Activated CD4-positive, alpha-beta memory T cell treated with anti-CD3 and anti-CD28 coated beads, Interleukin-2, amount 10 ng/mL, durations not matched to agents 7 days and 5 days (primary cell): ENCODE measurements at regions not wholly inside any gene's neighbourhood (a gene's known extent, or its start where the extent isn't known, plus 50 kb on each side); places are given as distances from the start of the nearest gene placed in this dataset.

Source experiments
- CTCF ChIA-PET: fragments of 350-600 bp; sonication (Branson Sonifier 250); formaldehyde crosslinking; loops from one replicate; lab custom pipeline; 2021; ENCODE audit warnings: antibody characterized with exemption, inconsistent platforms; lab: Charles Lee
- POLR2A ChIA-PET: fragments of 350-600 bp; sonication (Branson Sonifier 250); formaldehyde crosslinking; loops from one replicate; lab custom pipeline; 2021; ENCODE audit warnings: antibody characterized with exemption; lab: Charles Lee
- DNase-seq: peaks from one replicate; pipeline ENCODE4 v3.0.0-alpha.2; 2020
- H3K27ac Mint-ChIP-seq: one replicate; pipeline ENCODE4 v1.8.0; 2021; ENCODE audit warnings: mild to moderate bottlenecking, mixed read lengths
- H3K27me3 Mint-ChIP-seq: one replicate; pipeline ENCODE4 v1.8.0; 2021; ENCODE audit warnings: mixed read lengths
- H3K36me3 Mint-ChIP-seq: one replicate; pipeline ENCODE4 v1.8.0; 2021; ENCODE audit warnings: low read depth, mixed read lengths
- H3K4me1 Mint-ChIP-seq: one replicate; pipeline ENCODE4 v1.8.0; 2021; ENCODE audit warnings: mixed read lengths
- H3K4me3 Mint-ChIP-seq: one replicate; pipeline ENCODE4 v1.8.0; 2021; ENCODE audit warnings: mild to moderate bottlenecking, mixed read lengths
- H3K9me3 Mint-ChIP-seq: one replicate; pipeline ENCODE4 v1.8.0; 2021; ENCODE audit warnings: mixed read lengths

GRCh38 chr15:35885870-35886269, 339.9 kb upstream of the DPH6 start:
- no peak for DNase-seq
- Mint-ChIP-seq H3K27ac (no peak overlapping the region), H3K4me1 (no peaks in the 10 kb centered on the region), H3K36me3 (no peaks in the 10 kb centered on the region), H3K9me3 (no peaks in the 10 kb centered on the region), H3K27me3 (no peaks in the 10 kb centered on the region), H3K4me3 (no peak overlapping the region)
- CTCF ChIA-PET = no interaction called here
- POLR2A ChIA-PET = no interaction called here

- no peak for DNase-seq
- Mint-ChIP-seq H3K9me3 (no peaks in the 10 kb centered on the region), H3K4me3 (no peak overlapping the region), H3K36me3 (no peaks in the 10 kb centered on the region), H3K27ac (no peak overlapping the region), H3K4me1 (no peaks in the 10 kb centered on the region), H3K27me3 (no peaks in the 10 kb centered on the region)
- POLR2A ChIA-PET = no interaction called here
- CTCF ChIA-PET = no interaction called here
Observed at GRCh38 chr15:35886765-35887164, 340.8 kb upstream of the DPH6 start.

- POLR2A ChIA-PET = no interaction called here
- Mint-ChIP-seq H3K27ac (no peak overlapping the region), H3K36me3 (no peaks in the 10 kb centered on the region), H3K4me3 (no peak overlapping the region), H3K4me1 (no peaks in the 10 kb centered on the region), H3K27me3 (no peaks in the 10 kb centered on the region), H3K9me3 (no peaks in the 10 kb centered on the region)
- DNase-seq = no peak
- CTCF ChIA-PET = no interaction called here
Observed at GRCh38 chr15:35888815-35889214, 342.9 kb upstream of the DPH6 start.

- Mint-ChIP-seq H3K27ac (no peak overlapping the region), H3K27me3 (no peaks in the 10 kb centered on the region), H3K4me3 (no peak overlapping the region), H3K9me3 (no peaks in the 10 kb centered on the region), H3K36me3 (no peaks in the 10 kb centered on the region), H3K4me1 (no peaks in the 10 kb centered on the region)
- DNase-seq = no peak
- ChIA-PET POLR2A (no interaction called here), CTCF (no interaction called here)
Observed at GRCh38 chr15:35907511-35907910, 361.5 kb upstream of the DPH6 start.

- ChIA-PET POLR2A (no interaction called here), CTCF (no interaction called here)
- DNase-seq = no peak
- Mint-ChIP-seq H3K27ac (no peak overlapping the region), H3K27me3 (no peaks in the 10 kb centered on the region), H3K4me3 (no peak overlapping the region), H3K9me3 (no peaks in the 10 kb centered on the region), H3K4me1 (no peaks in the 10 kb centered on the region), H3K36me3 (no peaks in the 10 kb centered on the region)
Observed at GRCh38 chr15:35909414-35909813, 363.4 kb upstream of the DPH6 start.

- H3K27me3 Mint-ChIP-seq = no peaks in the 10 kb centered on the region
- ChIA-PET POLR2A (no interaction called here), CTCF (no interaction called here)
- no peak for DNase-seq
- no peak overlapping the region for H3K4me3 Mint-ChIP-seq
- no peaks in the 10 kb centered on the region for H3K9me3 Mint-ChIP-seq
- no peak overlapping the region for H3K27ac Mint-ChIP-seq
- H3K36me3 Mint-ChIP-seq = no peaks in the 10 kb centered on the region
- H3K4me1 Mint-ChIP-seq = no peaks in the 10 kb centered on the region
Observed at GRCh38 chr15:35910227-35910626, 364.3 kb upstream of the DPH6 start.

- no peaks in the 10 kb centered on the region for H3K9me3 Mint-ChIP-seq
- H3K4me1 Mint-ChIP-seq = no peaks in the 10 kb centered on the region
- H3K36me3 Mint-ChIP-seq = no peaks in the 10 kb centered on the region
- CTCF ChIA-PET = no interaction called here
- no peak for DNase-seq
- no peak overlapping the region for H3K4me3 Mint-ChIP-seq
- POLR2A ChIA-PET = no interaction called here
- no peaks in the 10 kb centered on the region for H3K27me3 Mint-ChIP-seq
- no peak overlapping the region for H3K27ac Mint-ChIP-seq
Observed at GRCh38 chr15:35911052-35911777, 365.2 kb upstream of the DPH6 start.

GRCh38 chr15:35912196-35912595, 366.2 kb upstream of the DPH6 start:
- ChIA-PET CTCF (no interaction called here), POLR2A (no interaction called here)
- Mint-ChIP-seq H3K9me3 (no peaks in the 10 kb centered on the region), H3K27me3 (no peaks in the 10 kb centered on the region), H3K36me3 (no peaks in the 10 kb centered on the region), H3K4me3 (no peak overlapping the region), H3K27ac (no peak overlapping the region), H3K4me1 (no peaks in the 10 kb centered on the region)
- DNase-seq = no peak

GRCh38 chr15:35914573-35914972, 368.6 kb upstream of the DPH6 start:
- ChIA-PET CTCF (no interaction called here), POLR2A (no interaction called here)
- no peak for DNase-seq
- Mint-ChIP-seq H3K9me3 (peaks cover 3% of the 10 kb centered on the region), H3K4me3 (no peak overlapping the region), H3K27me3 (no peaks in the 10 kb centered on the region), H3K36me3 (no peaks in the 10 kb centered on the region), H3K27ac (no peak overlapping the region), H3K4me1 (no peaks in the 10 kb centered on the region)

- Mint-ChIP-seq H3K27me3 (no peaks in the 10 kb centered on the region), H3K4me3 (no peak overlapping the region), H3K9me3 (peaks cover 3% of the 10 kb centered on the region), H3K4me1 (no peaks in the 10 kb centered on the region), H3K36me3 (no peaks in the 10 kb centered on the region), H3K27ac (no peak overlapping the region)
- ChIA-PET CTCF (no interaction called here), POLR2A (no interaction called here)
- DNase-seq = no peak
Observed at GRCh38 chr15:35921046-35921445, 375.1 kb upstream of the DPH6 start.

GRCh38 chr15:35925275-35926006, 379.5 kb upstream of the DPH6 start:
- Mint-ChIP-seq H3K4me3 (no peak overlapping the region), H3K27me3 (no peaks in the 10 kb centered on the region), H3K36me3 (no peaks in the 10 kb centered on the region), H3K9me3 (no peaks in the 10 kb centered on the region), H3K4me1 (no peaks in the 10 kb centered on the region), H3K27ac (no peak overlapping the region)
- ChIA-PET POLR2A (no interaction called here), CTCF (no interaction called here)
- no peak for DNase-seq

GRCh38 chr15:35926007-35926380, 380.0 kb upstream of the DPH6 start:
- Mint-ChIP-seq H3K4me3 (no peak overlapping the region), H3K27ac (no peak overlapping the region), H3K4me1 (no peaks in the 10 kb centered on the region), H3K9me3 (no peaks in the 10 kb centered on the region), H3K36me3 (no peaks in the 10 kb centered on the region), H3K27me3 (no peaks in the 10 kb centered on the region)
- no peak for DNase-seq
- ChIA-PET POLR2A (no interaction called here), CTCF (no interaction called here)

GRCh38 chr15:35928847-35929246, 382.9 kb upstream of the DPH6 start:
- no peak for DNase-seq
- ChIA-PET CTCF (no interaction called here), POLR2A (no interaction called here)
- no peak overlapping the region for H3K27ac Mint-ChIP-seq
- H3K36me3 Mint-ChIP-seq = no peaks in the 10 kb centered on the region
- H3K9me3 Mint-ChIP-seq = no peaks in the 10 kb centered on the region
- H3K4me3 Mint-ChIP-seq = no peak overlapping the region
- no peaks in the 10 kb centered on the region for H3K27me3 Mint-ChIP-seq
- H3K4me1 Mint-ChIP-seq = no peaks in the 10 kb centered on the region
